Liver (tissue), 7 donors: ENCODE measurements at regions not wholly inside any gene's neighbourhood (a gene's known extent, or its start where the extent isn't known, plus 50 kb on each side); places are given as distances from the start of the nearest gene placed in this dataset.

Source experiments
- DNase-seq: peaks from one replicate; pipeline ENCODE4 v3.0.0-alpha.2; 2017; ENCODE audit warnings: low spot score
- H3K27ac ChIP-seq, 2 donors: one replicate each; pipeline ENCODE4 v1.7.0; 2013; ENCODE audit warnings: inconsistent platforms in 2 of 2, low read length in 2 of 2, control low read depth in 1 of 2, low read depth in 1 of 2, mild to moderate bottlenecking in 1 of 2
- H3K27me3 ChIP-seq, 4 donors: one replicate each; pipeline versions ENCODE4 v1.6.1 to v1.7.0; 2013; ENCODE audit warnings: low read length in 3 of 4, inconsistent platforms in 1 of 4, mild to moderate bottlenecking in 1 of 4, moderate library complexity in 1 of 4; ENCODE audit not compliant: control insufficient read depth in 4 of 4, insufficient read depth in 4 of 4
- H3K36me3 ChIP-seq, 4 donors: one replicate each; pipeline versions ENCODE4 v1.6.1 to v1.7.0; 2013; ENCODE audit warnings: low read length in 3 of 4, mild to moderate bottlenecking in 3 of 4, low read depth in 1 of 4, moderate library complexity in 1 of 4; ENCODE audit not compliant: control insufficient read depth in 4 of 4, insufficient read depth in 3 of 4
- H3K4me1 ChIP-seq, 4 donors: one replicate each; pipeline versions ENCODE4 v1.6.1 to v1.7.0; 2013; ENCODE audit warnings: low read length in 3 of 4, mild to moderate bottlenecking in 3 of 4, moderate library complexity in 1 of 4; ENCODE audit not compliant: control insufficient read depth in 4 of 4, insufficient read depth in 4 of 4
- H3K4me3 ChIP-seq, 3 donors: one replicate each; pipeline versions ENCODE4 v1.6.1 to v1.7.0; 2013; ENCODE audit warnings: low read length in 3 of 3, control low read depth in 1 of 3, low read depth in 1 of 3, mild to moderate bottlenecking in 1 of 3
- H3K9ac ChIP-seq, 2 donors: one replicate each; pipeline ENCODE4 v1.7.0; 2013; ENCODE audit warnings: low read length in 2 of 2, mild to moderate bottlenecking in 2 of 2, moderate library complexity in 2 of 2, control low read depth in 1 of 2, low read depth in 1 of 2
- H3K9me3 ChIP-seq, 4 donors: one replicate each; pipeline versions ENCODE4 v1.6.1 to v1.7.0; 2013; ENCODE audit warnings: low read length in 3 of 4; ENCODE audit not compliant: control insufficient read depth in 4 of 4
- ATF3 ChIP-seq: IDR thresholded peaks from 2 replicates; pipeline ENCODE4 v1.6.1; 2016; ENCODE audit warnings: antibody characterized with exemption
- EGR1 ChIP-seq, 2 donors: IDR thresholded peaks; 2 replicates each; pipeline ENCODE4 v1.6.1; 2016 to 2018; ENCODE audit warnings: antibody characterized with exemption in 2 of 2, low read depth in 2 of 2
- FOXA2 ChIP-seq: IDR thresholded peaks from 2 replicates; pipeline ENCODE4 v1.6.1; 2016; ENCODE audit warnings: antibody characterized with exemption
- GABPA ChIP-seq, 2 donors: IDR thresholded peaks in 1 of 2; conservative IDR thresholded peaks in 1 of 2; 2 replicates each; pipeline ENCODE4 v1.6.1; 2016; ENCODE audit warnings: antibody characterized with exemption in 2 of 2, mild to moderate bottlenecking in 1 of 2, moderate library complexity in 1 of 2
- HNF4A ChIP-seq, 2 donors: conservative IDR thresholded peaks; 2 replicates each; pipeline ENCODE4 v1.6.1; 2016; ENCODE audit warnings: antibody characterized with exemption in 2 of 2, mild to moderate bottlenecking in 2 of 2
- HNF4G ChIP-seq: IDR thresholded peaks from 2 replicates; pipeline ENCODE4 v1.6.1; 2016; ENCODE audit warnings: antibody characterized with exemption
- JUND ChIP-seq, 2 donors: IDR thresholded peaks; 2 replicates each; pipeline ENCODE4 v1.6.1; 2016; ENCODE audit warnings: antibody characterized with exemption in 2 of 2
- MAX ChIP-seq: IDR thresholded peaks from 2 replicates; pipeline ENCODE4 v1.6.1; 2016; ENCODE audit warnings: antibody characterized with exemption
- NR2F2 ChIP-seq: IDR thresholded peaks from 2 replicates; pipeline ENCODE4 v1.6.1; 2016; ENCODE audit warnings: antibody characterized with exemption
- RAD21 ChIP-seq, 2 donors: IDR thresholded peaks; 2 replicates each; pipeline ENCODE4 v1.6.1; 2016; ENCODE audit warnings: antibody characterized with exemption in 2 of 2, mild to moderate bottlenecking in 2 of 2
- REST ChIP-seq: IDR thresholded peaks from 2 replicates; pipeline ENCODE4 v1.6.1; 2016; ENCODE audit warnings: antibody characterized with exemption, mild to moderate bottlenecking
- SP1 ChIP-seq: IDR thresholded peaks from 2 replicates; pipeline ENCODE4 v1.6.1; 2018; ENCODE audit warnings: antibody characterized with exemption, mild to moderate bottlenecking
- TAF1 ChIP-seq: conservative IDR thresholded peaks from 2 replicates; pipeline ENCODE4 v1.6.1; 2016; ENCODE audit warnings: antibody characterized with exemption, mild to moderate bottlenecking
- ZBTB33 ChIP-seq: IDR thresholded peaks from 2 replicates; pipeline ENCODE4 v1.6.1; 2016; ENCODE audit warnings: antibody characterized with exemption
- WGBS: extraction: QIAGEN DNeasy Blood & Tissue Kit; methylation state at CpG from one replicate; pipeline ENCODE4 v1.1.7; 2013; 5-methylcytosine and 5-hydroxymethylcytosine counted together
- donor health status: healthy.
- donor health status: healthy.
- donor health status: healthy.
- donor health status: healthy.

DNA sequence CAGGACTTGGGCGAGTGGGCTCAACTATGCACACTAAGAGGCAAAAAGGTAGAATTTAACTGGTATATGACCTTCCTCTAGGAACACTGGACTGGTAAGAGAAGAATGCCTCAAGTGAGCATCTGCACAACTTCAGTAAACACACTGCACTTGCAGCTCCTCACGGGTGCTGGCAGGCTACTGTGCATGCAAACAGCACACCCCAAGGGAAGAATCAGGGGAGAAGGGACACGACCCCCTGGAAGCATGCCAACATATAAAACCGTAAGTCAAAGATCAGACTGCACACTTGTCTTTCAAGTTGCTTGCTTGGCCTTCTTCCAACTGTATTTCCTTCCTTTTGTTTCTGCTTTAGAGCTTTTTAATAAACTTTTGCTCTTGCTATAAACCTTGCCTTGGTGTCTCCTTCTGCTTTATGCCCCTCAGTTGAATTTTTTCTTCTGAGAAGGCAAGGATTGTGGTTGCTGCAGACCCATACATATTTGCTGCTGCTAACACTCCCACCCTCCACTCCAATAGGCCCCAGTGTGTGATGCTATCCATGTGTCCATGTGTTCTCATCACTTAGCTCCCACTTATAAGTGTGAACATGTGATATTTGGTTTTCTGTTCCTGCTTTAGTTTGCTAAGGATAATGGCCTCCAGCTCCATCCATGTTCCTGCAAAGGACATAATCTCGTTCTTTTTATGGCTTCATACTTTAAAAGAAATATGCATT lies 263.7 kb upstream of the SPOPL start:
- Histone ChIP-seq H3K4me3 (no peak overlapping the region), H3K9me3 (no peaks in the 10 kb centered on the region), H3K36me3 (no peaks in the 10 kb centered on the region), H3K9ac (no peak overlapping the region), H3K27ac (no peak overlapping the region), H3K4me1 (no peaks in the 10 kb centered on the region), H3K27me3 (no peaks in the 10 kb centered on the region)
- WGBS, result 48% methylated on average over 5 of the region's 5 CpGs
- DNase-seq, result no peak
- TF ChIP-seq JUND (IDR thresholded peaks at IDR 0.05) (no peak), ATF3 (no peak), FOXA2 (no peak), MAX (no peak), ZBTB33 (no peak), TAF1 (no peak), GABPA (IDR thresholded peaks at IDR 0.05 in 1 of 2, conservative IDR thresholded peaks at IDR 0.05 in 1 of 2) (no peak), REST (no peak), HNF4A (conservative IDR thresholded peaks at IDR 0.05) (no peak), NR2F2 (no peak), RAD21 (IDR thresholded peaks at IDR 0.05) (no peak), SP1 (no peak)

DNA sequence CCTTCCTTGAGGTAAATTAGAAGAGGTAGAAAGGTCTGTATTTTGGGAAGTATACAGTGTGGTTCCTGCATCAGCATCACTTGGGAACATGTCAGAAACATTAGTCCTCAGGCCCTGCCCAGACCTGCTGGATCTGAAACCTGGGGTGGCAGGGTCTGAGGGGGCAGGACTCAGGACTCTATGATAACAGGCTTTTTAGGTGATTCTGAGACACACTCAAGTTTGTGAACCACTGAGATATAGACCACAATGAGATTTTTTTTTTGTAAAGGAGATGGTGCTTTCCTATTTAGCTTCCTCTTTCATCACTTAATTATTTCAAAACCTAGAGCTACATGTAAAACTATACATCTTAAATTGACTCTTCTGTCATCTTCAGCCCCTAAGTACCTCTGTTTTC lies 262.7 kb upstream of the SPOPL start:
- Histone ChIP-seq H3K9me3 (no peaks in the 10 kb centered on the region), H3K36me3 (no peaks in the 10 kb centered on the region), H3K27ac (no peak overlapping the region), H3K9ac (no peak overlapping the region), H3K27me3 (no peaks in the 10 kb centered on the region), H3K4me3 (no peak overlapping the region), H3K4me1 (no peaks in the 10 kb centered on the region)
- DNase-seq, result no peak
- TF ChIP-seq NR2F2, result no peak
- no peak for TF ChIP-seq FOXA2
- no peak for TF ChIP-seq HNF4G
- TF ChIP-seq EGR1 (IDR thresholded peaks at IDR 0.05; ENCODE audit: low read depth in 2 of 2), result no peak
